Fibroblast of peridontal ligament (primary cell): ENCODE measurements at regions not wholly inside any gene's neighbourhood (a gene's known extent, or its start where the extent isn't known, plus 50 kb on each side); places are given as distances from the start of the nearest gene placed in this dataset.
A peak's percentile ranks its signal among the peaks of the same experiment; 100 is the strongest.
"Not testable (repeated sequence)": the region's sequence is repeated elsewhere in the genome, so short reads cannot be mapped to it uniquely, and the experiment has no call there.

Experiments used
- DNase-seq: peaks from one replicate; pipeline ENCODE4 v3.0.0-alpha.2; 2010; ENCODE audit errors: extremely low read depth

DNA sequence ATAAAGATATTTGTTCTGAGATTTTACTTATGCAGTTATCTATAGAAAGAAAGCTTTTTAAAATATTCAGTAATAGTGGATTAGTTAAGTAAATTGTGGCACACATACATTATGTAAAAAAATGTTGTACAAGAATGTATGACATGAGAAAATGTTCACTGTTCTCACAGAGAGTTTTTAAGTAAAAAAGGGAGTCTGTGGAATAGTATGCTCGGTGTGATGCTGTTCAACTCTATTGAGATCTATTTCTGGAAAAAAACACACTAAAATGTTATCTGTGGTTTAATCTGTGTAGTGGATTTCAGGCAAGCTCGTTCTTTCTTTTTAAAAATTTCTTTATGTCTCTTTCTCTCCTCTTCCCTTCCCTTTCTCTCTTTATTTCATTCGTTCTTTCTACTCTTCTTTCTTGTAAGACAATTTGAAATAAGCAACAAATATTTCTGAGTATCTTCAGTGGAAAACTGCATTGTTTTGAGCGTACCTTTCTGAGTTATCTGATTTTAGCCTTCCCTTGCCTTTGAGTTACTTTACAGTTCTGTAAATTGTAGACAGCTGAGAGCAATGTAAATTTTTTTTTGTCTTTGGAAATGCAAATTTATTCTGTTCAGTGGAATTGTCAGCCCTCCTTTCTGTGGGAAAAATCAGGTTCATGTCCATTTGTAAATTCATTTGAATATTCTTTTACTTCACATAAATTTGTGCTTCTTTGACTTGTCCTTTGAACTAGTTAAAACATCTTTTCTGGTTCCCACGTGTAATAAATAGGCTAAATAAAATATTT is 229.0 kb upstream of the NOX3 start:
- DNase-seq, result no peak

GRCh38 chr6:155678361-155678760 is 222.7 kb upstream of the NOX3 start:
- DNase-seq, result peak; percentile 62

GRCh38 chr6:155676346-155676745 is 220.7 kb upstream of the NOX3 start:
- DNase-seq, result no peak

DNA sequence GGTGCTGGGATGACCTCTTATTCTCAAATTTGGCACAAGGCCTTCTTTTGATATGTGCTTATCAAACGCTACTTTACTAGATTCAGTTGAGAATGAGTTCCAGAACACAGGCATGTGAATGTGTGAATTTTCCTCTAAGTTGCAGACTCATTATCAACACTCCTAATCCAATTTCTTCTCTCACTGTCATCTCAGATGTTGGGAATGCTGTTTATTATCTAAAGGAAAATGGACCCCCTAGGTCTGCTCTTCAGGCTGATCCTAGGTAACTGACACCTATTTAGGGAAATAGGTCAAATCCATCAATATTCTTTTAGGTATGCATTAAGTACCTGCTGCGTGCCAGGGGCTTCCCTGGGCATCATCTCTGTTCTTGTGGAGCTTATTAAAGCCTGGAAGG is 215.0 kb upstream of the NOX3 start:
- no peak for DNase-seq

DNA sequence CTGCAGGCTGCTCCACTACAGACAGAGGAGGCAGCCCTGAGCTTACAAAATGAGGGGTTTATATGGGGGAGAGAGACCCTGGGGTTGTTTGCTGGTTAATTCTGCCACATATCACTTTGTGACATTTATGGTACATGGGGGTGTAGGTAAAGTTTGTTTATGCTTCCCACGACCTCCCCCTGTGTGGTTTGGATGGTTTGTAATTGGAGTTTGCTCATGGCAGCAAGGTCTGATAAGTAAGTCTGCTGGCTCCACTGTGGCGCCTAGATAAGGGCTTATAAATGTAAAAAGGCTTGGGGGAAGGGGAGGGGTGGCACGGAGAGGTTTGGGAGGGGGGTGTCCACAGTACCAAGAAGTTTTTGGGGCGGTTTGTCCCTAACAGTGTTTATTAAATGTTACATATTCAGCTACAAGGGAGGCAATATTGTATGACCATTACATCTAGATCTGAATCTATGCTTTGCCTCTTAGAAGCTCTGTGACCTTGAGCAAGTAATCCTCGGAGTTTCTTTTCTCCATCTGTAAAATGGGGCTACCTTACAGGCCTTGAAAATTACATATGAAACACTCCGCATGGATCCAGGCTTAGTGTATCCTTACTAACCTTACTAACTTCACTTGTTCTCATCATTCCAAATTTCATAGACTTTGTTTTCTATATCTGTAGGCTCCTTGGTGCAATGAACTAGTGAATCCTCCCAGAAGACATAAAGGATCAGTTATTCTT is 204.8 kb upstream of the NOX3 start:
- no peak for DNase-seq

DNA sequence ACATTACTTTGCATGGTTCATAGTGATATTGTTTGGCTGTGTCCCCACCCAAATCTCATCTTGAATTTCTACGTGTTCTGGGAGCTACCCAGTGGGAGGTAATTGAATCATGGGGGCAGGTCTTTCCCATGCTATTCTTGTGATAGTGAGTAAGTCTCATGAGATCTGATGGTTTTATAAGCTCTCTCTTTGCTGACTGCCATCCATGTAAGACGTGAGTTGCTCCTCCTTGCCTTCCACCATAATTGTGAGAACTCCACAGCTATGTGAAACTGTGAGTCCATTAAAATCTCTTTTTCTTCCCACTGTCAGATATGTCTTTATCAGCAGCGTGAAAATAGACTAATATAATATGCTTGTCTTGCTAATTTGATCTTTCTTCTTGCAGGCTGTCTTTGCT is 200.4 kb upstream of the NOX3 start:
- no peak for DNase-seq

- DNase-seq, result no peak
Observed at GRCh38 chr6:155654474-155654873, 198.8 kb upstream of the NOX3 start.

DNA sequence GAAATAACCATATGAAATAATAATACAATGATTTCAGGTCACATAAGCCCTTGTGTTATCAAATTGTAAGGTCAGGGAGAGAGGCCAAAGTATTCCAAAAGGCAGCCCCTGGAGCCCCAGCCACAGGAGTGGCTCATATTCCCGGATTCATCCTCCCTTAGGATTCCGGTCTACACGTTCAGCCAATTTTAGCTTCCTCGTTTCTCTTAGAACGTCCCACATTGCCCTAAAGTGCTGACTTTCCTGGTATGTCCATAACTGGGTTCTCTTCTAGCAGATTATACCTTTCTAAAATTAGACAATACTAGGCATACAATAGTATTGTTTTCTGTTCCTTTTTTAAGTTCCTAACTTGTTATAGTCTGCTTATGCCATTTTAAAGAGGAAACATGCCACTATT is 192.7 kb upstream of the NOX3 start:
- no peak for DNase-seq

DNA sequence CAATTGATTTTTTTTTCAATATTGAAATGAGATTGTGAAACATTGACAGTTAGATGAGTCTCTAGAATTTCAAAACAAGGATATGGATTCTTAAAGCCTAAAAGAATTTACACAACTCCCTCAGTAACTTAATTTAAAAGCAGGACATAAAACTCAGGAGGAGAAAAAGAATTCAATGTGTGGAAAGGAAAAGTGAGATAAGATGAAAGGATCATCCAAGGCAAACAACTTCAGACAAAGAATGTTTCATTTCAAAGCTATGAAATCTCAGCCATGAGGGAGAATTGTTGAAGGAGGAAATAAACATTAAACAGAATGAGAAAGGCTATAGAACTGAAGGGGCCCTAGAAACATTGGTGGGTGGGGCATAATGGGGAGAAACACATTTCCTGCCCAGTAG is 191.7 kb upstream of the NOX3 start:
- no peak for DNase-seq

- peak; percentile 70 for DNase-seq
Observed at GRCh38 chr6:155646443-155646842, 190.8 kb upstream of the NOX3 start.

- DNase-seq, result peak; percentile 30
Observed at GRCh38 chr6:155645325-155645724, 189.7 kb upstream of the NOX3 start.

GRCh38 chr6:155641603-155642002 is 186.0 kb upstream of the NOX3 start:
- DNase-seq, result no peak

- no peak for DNase-seq
Observed at GRCh38 chr6:155638200-155638599, 182.6 kb upstream of the NOX3 start.

DNA sequence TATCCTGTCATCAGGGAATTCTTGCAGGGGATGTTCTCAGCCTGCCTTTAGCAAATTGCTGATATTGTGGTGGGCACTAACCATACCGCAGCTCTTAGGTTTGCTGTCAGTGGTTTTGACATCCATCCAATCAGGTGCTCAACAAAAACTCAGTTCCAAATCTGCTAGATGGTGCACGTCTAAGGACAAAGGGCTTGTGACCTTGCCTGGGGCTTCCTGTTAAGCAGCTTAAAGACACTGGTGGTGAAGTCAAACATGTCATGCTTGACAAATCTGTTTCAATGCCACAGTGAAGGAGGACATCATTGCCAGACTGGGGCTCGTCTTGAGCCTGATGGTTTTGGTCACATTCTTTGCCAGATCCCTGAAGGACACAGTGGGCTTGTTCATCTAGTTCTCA is 179.8 kb upstream of the NOX3 start:
- DNase-seq, result no peak

DNA sequence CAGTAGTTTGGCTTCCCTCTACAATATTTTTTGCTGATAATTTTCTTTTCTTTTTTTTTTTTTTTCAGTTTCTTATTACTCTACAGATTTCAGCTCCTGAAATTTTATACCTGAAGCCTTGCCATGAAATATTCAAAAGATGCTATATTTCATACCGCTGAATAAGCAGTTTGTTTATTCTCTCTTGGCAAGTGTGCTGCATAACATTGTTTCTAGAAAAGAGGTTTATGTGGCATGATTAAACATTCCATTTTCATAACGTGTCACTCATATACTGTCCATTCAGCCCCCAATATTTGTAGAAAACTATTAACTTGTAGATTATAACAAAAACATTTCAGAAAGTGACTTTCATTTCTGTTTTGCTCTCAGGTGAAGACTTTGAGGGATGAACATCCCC is 174.4 kb upstream of the NOX3 start:
- peak; percentile 25 for DNase-seq

- DNase-seq, result no peak
Observed at GRCh38 chr6:155629652-155630051, 174.0 kb upstream of the NOX3 start.

GRCh38 chr6:155628306-155628705 is 172.7 kb upstream of the NOX3 start:
- no peak for DNase-seq

DNA sequence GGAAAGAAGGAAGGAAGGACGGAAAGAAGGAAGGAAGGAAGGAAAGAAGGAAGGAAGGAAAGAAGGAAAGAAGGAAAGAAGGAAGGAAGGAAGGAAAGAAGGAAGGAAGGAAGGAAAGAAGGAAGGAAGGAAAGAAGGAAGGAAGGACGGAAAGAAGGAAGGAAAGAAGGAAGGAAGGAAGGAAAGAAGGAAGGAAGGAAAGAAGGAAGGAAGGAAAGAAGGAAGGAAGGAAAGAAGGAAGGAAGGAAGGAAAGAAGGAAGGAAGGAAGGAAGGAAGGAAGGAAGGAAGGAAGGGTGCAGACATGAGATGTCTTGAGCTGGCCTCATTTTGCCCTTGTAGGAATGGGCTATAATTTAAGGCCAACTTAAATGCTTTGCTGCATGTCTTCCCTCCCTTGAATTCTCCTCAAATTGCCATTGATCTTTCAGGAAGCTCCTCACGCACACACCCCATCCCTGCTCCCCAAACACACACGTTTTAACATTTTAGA is 172.1 kb upstream of the NOX3 start:
- not testable (repeated sequence) for DNase-seq

- DNase-seq, result no peak
Observed at GRCh38 chr6:155623450-155624178, 168.0 kb upstream of the NOX3 start.

- DNase-seq, result no peak
Observed at GRCh38 chr6:155614606-155615005, 159.0 kb upstream of the NOX3 start.

DNA sequence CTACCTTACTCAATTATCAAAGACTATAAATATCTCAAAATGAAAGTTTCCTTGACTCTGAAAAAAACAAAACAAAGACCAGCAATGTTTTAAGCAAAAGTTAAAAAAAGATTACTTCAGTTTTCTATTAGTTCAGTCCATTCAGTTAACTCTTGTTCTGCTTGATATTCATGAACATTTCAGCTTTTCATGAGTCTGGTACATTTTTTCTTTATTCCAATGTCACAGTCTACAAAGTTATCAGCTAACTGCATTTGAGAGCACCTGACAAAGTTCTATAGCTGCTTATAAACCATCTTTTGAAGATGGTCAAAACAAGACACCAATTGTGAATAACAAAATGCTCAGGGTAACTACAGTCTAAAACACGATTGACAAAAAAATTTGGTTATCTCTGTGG is 156.1 kb upstream of the NOX3 start:
- DNase-seq, result no peak

DNA sequence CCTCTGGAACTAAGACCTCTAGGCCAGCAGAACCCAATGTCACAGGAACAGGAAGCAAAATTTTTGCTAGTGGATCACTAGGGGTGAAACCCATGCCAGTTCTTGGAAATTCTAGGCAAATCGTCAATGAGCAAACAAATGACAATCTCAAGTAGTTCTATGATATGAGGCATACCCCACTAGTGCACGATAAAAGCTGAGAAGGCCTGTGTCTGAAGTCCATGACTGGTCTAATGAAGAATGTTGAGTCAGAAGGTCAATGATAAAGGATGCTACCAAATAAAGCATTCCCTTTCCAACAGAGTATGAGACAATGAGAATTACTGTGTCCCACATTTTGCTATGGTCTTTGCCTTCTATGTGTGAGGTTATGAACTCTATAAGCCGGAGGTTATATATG is 149.4 kb upstream of the NOX3 start:
- no peak for DNase-seq

- no peak for DNase-seq
Observed at GRCh38 chr6:155599561-155599960, 143.9 kb upstream of the NOX3 start.
